Testis (tissue), 2 donors: ENCODE measurements at regions not wholly inside any gene's neighbourhood (a gene's known extent, or its start where the extent isn't known, plus 50 kb on each side); places are given as distances from the start of the nearest gene placed in this dataset.

Source experiments
- POLR2A ChIP-seq: fragments of 450-650 bp; IDR thresholded peaks from one replicate; pipeline ENCODE4 v1.6.1; 2017; ENCODE audit warnings: antibody characterized with exemption, mild to moderate bottlenecking, moderate library complexity
- TF ChIP-seq, protein P1 (sequence below), 3 experiments: fragments of 450-650 bp in 2 of 3; fragments of 200-600 bp in 1 of 3; sonication (generic) in 1 of 3; IDR thresholded peaks; one replicate each; pipeline ENCODE4 v1.5.1; 2016 to 2019; ENCODE audit warnings: antibody characterized with exemption in 3 of 3, mild to moderate bottlenecking in 2 of 3, moderate library complexity in 1 of 3

- TF ChIP-seq, protein P1, sequence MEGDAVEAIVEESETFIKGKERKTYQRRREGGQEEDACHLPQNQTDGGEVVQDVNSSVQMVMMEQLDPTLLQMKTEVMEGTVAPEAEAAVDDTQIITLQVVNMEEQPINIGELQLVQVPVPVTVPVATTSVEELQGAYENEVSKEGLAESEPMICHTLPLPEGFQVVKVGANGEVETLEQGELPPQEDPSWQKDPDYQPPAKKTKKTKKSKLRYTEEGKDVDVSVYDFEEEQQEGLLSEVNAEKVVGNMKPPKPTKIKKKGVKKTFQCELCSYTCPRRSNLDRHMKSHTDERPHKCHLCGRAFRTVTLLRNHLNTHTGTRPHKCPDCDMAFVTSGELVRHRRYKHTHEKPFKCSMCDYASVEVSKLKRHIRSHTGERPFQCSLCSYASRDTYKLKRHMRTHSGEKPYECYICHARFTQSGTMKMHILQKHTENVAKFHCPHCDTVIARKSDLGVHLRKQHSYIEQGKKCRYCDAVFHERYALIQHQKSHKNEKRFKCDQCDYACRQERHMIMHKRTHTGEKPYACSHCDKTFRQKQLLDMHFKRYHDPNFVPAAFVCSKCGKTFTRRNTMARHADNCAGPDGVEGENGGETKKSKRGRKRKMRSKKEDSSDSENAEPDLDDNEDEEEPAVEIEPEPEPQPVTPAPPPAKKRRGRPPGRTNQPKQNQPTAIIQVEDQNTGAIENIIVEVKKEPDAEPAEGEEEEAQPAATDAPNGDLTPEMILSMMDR (IDR thresholded peaks at IDR 0.05), result no peak
- no peak for TF ChIP-seq POLR2A
Measured at GRCh38 chr18:23314672-23315071, 138.4 kb upstream of the RIOK3 start.
